GM21619 (cell line): ENCODE measurements at regions not wholly inside any gene's neighbourhood (a gene's known extent, or its start where the extent isn't known, plus 50 kb on each side); places are given as distances from the start of the nearest gene placed in this dataset.

Source experiments
- ATAC-seq: cut with Tn5 transposase; IDR thresholded peaks from one replicate; pipeline ENCODE4 v1.9.1; 2021; ENCODE audit not compliant: unreplicated experiment

- ATAC-seq, result no peak
Observed at GRCh38 chr7:46022397-46022796, 101.3 kb upstream of the IGFBP3 start.

DNA sequence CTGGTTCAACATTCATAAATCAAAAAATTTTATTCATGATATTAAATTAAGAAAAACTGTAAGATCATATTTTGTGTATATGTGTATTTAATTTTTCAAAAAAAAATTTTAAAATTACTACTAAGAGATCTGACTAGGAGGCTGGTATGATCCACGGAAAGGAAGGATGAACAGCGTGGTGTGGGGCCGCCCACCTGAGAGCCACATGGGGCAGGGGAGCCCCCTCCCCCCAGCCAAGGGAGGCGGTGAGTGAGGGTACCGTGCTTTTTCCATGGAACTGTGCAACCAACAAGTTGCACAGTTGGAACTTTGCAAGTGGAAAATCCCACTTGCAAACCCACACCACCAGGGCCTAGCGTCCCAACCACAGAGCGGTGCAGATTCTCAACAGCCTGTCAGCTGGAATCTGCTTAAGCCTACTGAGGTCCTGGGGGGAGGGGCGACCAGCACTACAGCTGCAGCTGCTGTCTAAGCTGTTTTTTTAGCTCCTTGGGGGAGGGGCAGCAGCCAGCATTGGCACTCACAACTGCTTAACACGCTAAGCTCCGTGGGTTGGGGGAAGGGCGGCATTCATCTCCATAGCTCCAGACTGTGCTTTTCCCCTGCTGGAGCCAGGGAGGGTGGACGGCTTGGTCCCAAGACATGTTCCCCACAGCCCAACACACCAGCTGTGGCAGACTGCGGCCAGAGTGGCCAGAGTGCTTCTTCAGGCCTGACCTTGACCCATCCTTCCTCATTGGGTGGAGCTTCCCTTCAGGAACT lies 94.2 kb upstream of the IGFBP3 start:
- ATAC-seq, result no peak

- ATAC-seq, result no peak
Observed at GRCh38 chr7:46011501-46011900, 90.4 kb upstream of the IGFBP3 start.

DNA sequence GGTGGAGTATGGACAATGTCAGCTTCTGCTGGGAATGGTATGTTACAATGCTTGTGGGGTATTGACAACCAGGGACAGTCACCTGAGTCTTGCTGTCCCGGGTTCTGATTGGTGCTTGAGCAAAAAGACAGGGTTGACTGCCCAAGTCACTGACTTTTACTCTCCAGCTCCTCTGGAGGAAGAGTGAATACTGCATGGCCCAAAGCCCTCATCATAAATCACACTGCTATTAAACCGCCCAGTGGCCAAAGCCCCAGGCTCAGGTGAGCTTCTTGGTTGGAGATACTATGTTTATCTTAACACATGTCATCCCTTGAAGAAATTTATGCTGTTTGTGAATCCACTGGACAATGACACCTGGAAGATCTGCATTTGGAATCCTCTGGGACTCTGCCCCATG lies 90.0 kb upstream of the IGFBP3 start:
- ATAC-seq, result no peak

DNA sequence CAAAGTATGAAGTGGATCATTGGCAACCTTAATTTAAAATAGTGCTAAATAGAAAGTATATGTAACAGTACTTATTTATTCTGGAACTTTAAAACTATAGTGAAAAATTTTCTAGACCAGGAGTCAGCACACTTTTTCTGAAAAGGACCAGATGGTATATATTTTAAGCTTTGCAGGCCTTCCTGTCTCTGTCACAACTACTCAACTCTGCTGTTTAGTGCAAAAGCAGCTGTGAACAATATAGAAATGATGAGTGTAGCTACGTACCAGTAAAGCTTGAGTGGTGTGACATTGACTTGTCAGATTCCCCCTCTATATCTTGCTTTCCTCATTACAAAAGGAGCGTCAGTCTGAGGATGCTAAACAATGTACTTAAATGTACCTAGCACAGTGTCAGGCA lies 88.1 kb upstream of the IGFBP3 start:
- ATAC-seq, result no peak

- no peak for ATAC-seq
Observed at GRCh38 chr7:46007990-46008643, 87.0 kb upstream of the IGFBP3 start.

- no peak for ATAC-seq
Observed at GRCh38 chr7:46007194-46007593, 86.1 kb upstream of the IGFBP3 start.

DNA sequence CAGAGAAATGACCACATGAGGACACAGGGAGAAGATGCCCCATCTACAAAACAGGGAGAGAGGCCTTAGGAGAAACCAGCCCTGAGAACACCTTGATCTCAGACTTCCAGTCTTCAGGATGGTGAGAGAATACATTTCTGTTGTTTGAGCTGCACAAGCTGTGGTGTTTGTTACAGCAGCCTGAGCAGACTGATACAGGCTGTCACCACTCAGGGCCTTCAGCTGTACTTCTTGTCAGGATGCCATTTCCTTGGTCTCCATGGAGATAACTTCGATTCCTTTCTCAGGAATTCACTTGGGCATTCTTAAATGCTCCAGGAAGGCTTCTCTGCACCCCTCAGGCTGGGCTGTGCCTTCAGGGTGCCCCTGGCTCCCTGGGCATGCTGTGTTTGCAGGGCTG lies 85.7 kb upstream of the IGFBP3 start:
- no peak for ATAC-seq

DNA sequence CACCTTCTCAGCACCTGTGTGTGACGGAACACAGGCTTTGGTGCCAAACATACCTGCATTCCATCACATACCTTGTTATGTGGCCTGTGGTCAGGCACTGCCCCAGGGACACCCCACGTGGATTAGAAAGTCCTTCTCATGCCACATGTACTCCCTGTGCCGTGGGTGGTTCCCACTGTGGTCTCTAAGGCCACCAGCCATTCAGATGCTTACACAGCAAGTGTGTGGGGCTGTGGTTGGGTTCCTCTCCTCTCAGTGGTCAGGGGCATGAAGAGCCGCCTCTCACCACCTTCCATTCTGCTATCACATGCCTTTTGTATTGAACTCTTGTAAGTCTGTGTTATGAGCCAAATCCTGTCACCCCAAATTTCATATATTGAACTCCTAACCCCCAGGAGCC lies 85.1 kb upstream of the IGFBP3 start:
- no peak for ATAC-seq

DNA sequence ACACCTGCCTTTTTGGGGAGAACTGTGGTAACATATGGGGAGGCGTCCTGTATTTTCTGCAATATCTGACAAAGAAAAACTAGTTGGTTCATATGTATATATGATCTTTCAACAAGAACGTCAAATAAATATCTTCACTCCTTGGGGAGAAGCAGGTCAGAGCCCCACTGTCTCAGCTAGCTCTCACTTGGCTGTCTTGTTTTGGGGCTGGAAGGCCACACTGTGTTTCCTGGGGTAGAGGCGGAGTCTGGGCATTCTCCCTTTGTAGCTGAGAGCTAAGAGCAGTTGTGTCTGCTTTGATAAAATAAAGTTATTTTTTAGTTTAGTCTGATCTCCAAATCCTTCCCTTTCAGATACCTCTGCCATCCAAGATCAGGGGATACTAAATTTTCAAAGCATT lies 83.9 kb upstream of the IGFBP3 start:
- no peak for ATAC-seq

GRCh38 chr7:46003896-46004875 lies 83.1 kb upstream of the IGFBP3 start:
- no peak for ATAC-seq

- no peak for ATAC-seq
Observed at GRCh38 chr7:46003161-46003560, 82.1 kb upstream of the IGFBP3 start.

DNA sequence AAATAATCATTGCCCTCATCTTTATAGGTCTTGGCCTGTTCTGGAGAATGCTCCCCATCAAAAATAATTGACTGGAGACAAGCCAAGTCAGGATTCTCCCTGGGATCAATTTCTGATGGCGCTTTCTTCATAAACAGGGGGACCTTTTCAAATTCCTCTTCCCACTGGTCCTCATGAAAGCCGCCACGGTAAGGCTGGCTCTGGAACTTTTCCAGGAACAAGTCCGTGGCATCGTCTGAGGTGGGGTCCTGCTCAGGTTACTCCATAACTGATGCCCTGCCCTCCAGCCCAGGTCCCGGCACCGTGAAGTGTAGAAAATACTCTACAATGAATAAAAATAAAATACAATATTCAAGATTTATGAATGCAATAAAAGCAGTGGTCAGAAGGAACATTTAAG lies 79.4 kb upstream of the IGFBP3 start:
- ATAC-seq, result no peak

GRCh38 chr7:45999541-45999940 lies 78.5 kb upstream of the IGFBP3 start:
- no peak for ATAC-seq

- no peak for ATAC-seq
Observed at GRCh38 chr7:45998506-45998905, 77.4 kb upstream of the IGFBP3 start.

- ATAC-seq, result no peak
Observed at GRCh38 chr7:45993621-45994020, 72.5 kb upstream of the IGFBP3 start.

- no peak for ATAC-seq
Observed at GRCh38 chr7:45992826-45993225, 71.8 kb upstream of the IGFBP3 start.

DNA sequence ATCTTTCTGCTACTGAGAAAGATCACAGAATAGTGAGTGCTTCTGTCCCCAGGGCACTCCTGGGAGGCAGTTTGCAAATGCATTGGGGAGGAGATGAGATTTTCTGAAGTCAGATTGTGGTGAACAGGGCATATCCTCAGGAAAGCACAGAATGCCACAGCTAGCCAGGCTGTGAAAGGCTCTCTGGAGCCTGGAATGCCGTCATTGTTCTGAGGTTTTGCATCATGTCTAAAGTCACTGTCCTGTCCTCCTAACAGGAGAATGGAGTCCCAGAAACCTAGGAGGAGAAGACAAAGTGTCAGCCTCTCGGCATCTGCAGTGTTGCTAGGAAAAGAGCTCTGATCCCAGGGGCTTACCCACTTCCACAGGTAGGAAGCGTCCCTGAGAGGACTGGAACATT lies 69.2 kb upstream of the IGFBP3 start:
- ATAC-seq, result no peak

GRCh38 chr7:45988405-45989057 lies 67.5 kb upstream of the IGFBP3 start:
- no peak for ATAC-seq

GRCh38 chr7:45987521-45988290 lies 66.6 kb upstream of the IGFBP3 start:
- ATAC-seq, result no peak
